ENCODE measurements at regions not wholly inside any gene's neighbourhood (a gene's known extent, or its start where the extent isn't known, plus 50 kb on each side); places are given as distances from the start of the nearest gene placed in this dataset.
A peak's percentile ranks its signal among the peaks of the same experiment; 100 is the strongest.

DNA sequence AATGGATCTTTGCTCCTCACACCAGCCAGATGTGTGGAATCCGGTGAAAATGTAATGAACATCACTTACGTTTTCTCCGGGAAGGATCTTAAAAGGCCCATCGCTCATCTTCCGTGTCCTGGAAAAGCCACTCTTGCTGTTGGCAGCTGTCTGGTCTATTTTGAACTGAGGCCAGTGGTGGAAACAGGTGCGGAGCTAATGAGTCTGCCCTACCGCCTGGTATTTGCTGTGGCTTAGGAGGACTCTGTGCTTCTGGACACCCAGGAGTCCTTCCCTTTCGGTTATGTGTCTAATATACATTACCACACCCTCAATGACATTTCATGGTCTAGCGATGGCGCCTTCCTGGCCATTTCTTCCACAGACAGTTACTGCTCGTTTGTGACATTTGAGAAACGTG lies 264.2 kb upstream of the PREP start:
- Histone ChIP-seq H3K9me2 (ENCODE audit: insufficient read depth) (no peaks in the 10 kb centered on the region), H3K27me3 (ENCODE audit: insufficient read depth, low read depth) (no peaks in the 10 kb centered on the region), H3K79me2 (ENCODE audit: low read depth) (no peaks in the 10 kb centered on the region), H3K27ac (no peak overlapping the region), H4K20me1 (ENCODE audit: insufficient read depth) (no peaks in the 10 kb centered on the region), H3K4me2 (no peak overlapping the region), H2AFZ (no peak overlapping the region), H3K4me1 (replicated peaks; ENCODE audit: insufficient read depth) (0 out of 2 replicates have a peak, but pooled peaks cover 6% of the 10 kb centered on the region), H3K9me3 (ENCODE audit: insufficient read depth, low read depth) (peaks cover 6% of the 10 kb centered on the region; the same call in 1 of the 2 replicates), H3K36me3 (ENCODE audit: low read depth) (no peaks in the 10 kb centered on the region), H3F3A (ENCODE audit: insufficient read depth, low read depth) (no peaks in the 10 kb centered on the region), H3K4me3 (no peak overlapping the region)
- CTCF ChIA-PET, result no interaction called here
- POLR2A ChIA-PET (ENCODE audit: unreplicated experiment), result no interaction called here
- TF ChIP-seq, protein P1, sequence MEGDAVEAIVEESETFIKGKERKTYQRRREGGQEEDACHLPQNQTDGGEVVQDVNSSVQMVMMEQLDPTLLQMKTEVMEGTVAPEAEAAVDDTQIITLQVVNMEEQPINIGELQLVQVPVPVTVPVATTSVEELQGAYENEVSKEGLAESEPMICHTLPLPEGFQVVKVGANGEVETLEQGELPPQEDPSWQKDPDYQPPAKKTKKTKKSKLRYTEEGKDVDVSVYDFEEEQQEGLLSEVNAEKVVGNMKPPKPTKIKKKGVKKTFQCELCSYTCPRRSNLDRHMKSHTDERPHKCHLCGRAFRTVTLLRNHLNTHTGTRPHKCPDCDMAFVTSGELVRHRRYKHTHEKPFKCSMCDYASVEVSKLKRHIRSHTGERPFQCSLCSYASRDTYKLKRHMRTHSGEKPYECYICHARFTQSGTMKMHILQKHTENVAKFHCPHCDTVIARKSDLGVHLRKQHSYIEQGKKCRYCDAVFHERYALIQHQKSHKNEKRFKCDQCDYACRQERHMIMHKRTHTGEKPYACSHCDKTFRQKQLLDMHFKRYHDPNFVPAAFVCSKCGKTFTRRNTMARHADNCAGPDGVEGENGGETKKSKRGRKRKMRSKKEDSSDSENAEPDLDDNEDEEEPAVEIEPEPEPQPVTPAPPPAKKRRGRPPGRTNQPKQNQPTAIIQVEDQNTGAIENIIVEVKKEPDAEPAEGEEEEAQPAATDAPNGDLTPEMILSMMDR (conservative IDR thresholded peaks at IDR 0.05), result no peak
- no peak for TF ChIP-seq EZH2 (IDR thresholded peaks at IDR 0.05; ENCODE audit: low read depth)
- BruUV-seq (replicated peaks), result no TSS peak
- intact Hi-C loops (cut with micrococcal nuclease; ENCODE audit: unreplicated experiment), result no loop called here
- DNase-seq, result peak in 1 of 2 experiments; percentile 12

DNA sequence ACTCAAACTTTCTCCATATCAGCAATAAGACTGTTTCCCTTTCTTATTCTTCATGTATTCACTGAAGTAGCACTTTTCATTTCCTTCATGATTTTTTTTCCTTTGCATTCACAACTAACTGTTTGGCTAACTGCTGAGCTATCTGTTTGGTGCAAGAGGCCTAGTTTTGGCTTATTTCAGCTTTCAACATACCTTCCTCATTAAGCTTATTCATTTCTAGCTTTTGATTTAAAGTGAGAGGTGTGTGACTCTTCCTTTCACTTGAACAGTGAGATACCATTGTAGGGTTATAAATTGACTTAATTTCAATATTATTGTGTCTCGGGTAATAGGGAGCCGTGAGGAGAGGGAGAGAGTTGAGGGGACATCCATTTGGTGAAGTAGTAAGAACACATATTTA lies 262.0 kb upstream of the PREP start:
- Histone ChIP-seq H3K27ac (no peak overlapping the region), H2AFZ (no peak overlapping the region), H3K4me2 (no peak overlapping the region), H3K4me1 (replicated peaks; ENCODE audit: insufficient read depth) (0 out of 2 replicates have a peak, but pooled peaks cover 6% of the 10 kb centered on the region), H4K20me1 (ENCODE audit: insufficient read depth) (no peaks in the 10 kb centered on the region), H3K79me2 (ENCODE audit: low read depth) (no peaks in the 10 kb centered on the region), H3K36me3 (ENCODE audit: low read depth) (no peaks in the 10 kb centered on the region), H3K4me3 (no peak overlapping the region), H3K9me3 (ENCODE audit: insufficient read depth, low read depth) (peaks cover 6% of the 10 kb centered on the region; the same call in 1 of the 2 replicates), H3K27me3 (ENCODE audit: insufficient read depth, low read depth) (no peaks in the 10 kb centered on the region), H3F3A (ENCODE audit: insufficient read depth, low read depth) (no peaks in the 10 kb centered on the region), H3K9me2 (ENCODE audit: insufficient read depth) (no peaks in the 10 kb centered on the region)
- peak in 1 of 2 experiments; percentile 12 for DNase-seq
- intact Hi-C loops (cut with micrococcal nuclease; ENCODE audit: unreplicated experiment), result no loop called here
- ChIA-PET CTCF (no interaction called here), POLR2A (ENCODE audit: unreplicated experiment) (no interaction called here)
- TF ChIP-seq, protein P1 (conservative IDR thresholded peaks at IDR 0.05), result no peak
- TF ChIP-seq EZH2 (IDR thresholded peaks at IDR 0.05; ENCODE audit: low read depth), result no peak
- no TSS peak for BruUV-seq (replicated peaks)

DNA sequence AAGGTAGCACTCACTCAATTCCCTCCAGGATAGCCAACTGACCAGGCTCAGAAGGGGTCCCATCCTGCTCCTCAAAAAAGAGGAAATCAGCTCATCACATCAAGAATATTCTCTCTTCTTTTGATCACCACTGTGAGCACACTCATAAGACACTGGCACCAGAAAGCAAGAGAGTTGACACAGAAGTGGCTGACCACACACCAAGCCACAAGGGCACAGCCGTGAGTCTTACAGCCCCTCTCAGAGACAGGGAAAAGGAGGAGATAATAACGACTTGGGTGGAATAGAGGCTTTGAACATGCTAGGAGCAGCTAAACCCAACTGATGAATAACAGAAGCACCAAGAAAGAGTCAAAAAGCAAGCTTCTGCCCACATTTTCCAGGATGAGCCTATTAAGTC lies 249.1 kb upstream of the PREP start:
- TF ChIP-seq EZH2 (IDR thresholded peaks at IDR 0.05; ENCODE audit: low read depth), result no peak
- TF ChIP-seq, protein P1 (conservative IDR thresholded peaks at IDR 0.05), result no peak
- H3K27ac ChIP-seq, result no peak overlapping the region
- no peaks in the 10 kb centered on the region for H3K9me3 ChIP-seq (ENCODE audit: insufficient read depth, low read depth)
- POLR2A ChIA-PET (ENCODE audit: unreplicated experiment), result no interaction called here
- DNase-seq, result no peak
- no peaks in the 10 kb centered on the region for H3F3A ChIP-seq (ENCODE audit: insufficient read depth, low read depth)
- 0 out of 2 replicates have a peak, but pooled peaks cover 5% of the 10 kb centered on the region for H3K9me2 ChIP-seq (ENCODE audit: insufficient read depth)
- CTCF ChIA-PET, result no interaction called here
- intact Hi-C loops (cut with micrococcal nuclease; ENCODE audit: unreplicated experiment), result loop anchor here (1.0 kb wide), 1 partner anchor 32 kb away; no protein-coding TSS in a partner anchor
- no peaks in the 10 kb centered on the region for H3K79me2 ChIP-seq (ENCODE audit: low read depth)
- no peak overlapping the region for H3K4me2 ChIP-seq
- peak overlapping the region; percentile 23; the same call in 1 of the 2 replicates for H2AFZ ChIP-seq
- no TSS peak for BruUV-seq (replicated peaks)
- no peak overlapping the region for H3K4me3 ChIP-seq
- H4K20me1 ChIP-seq (ENCODE audit: insufficient read depth), result no peaks in the 10 kb centered on the region
- H3K4me1 ChIP-seq (replicated peaks; ENCODE audit: insufficient read depth), result no peaks in the 10 kb centered on the region
- H3K36me3 ChIP-seq (ENCODE audit: low read depth), result no peaks in the 10 kb centered on the region
- H3K27me3 ChIP-seq (ENCODE audit: insufficient read depth, low read depth), result no peaks in the 10 kb centered on the region

Measured in PC-9 (cell line).